ENCODE measurements at regions not wholly inside any gene's neighbourhood (a gene's known extent, or its start where the extent isn't known, plus 50 kb on each side); places are given as distances from the start of the nearest gene placed in this dataset.
"Not testable (repeated sequence)": the region's sequence is repeated elsewhere in the genome, so short reads cannot be mapped to it uniquely, and the experiment has no call there.

DNA sequence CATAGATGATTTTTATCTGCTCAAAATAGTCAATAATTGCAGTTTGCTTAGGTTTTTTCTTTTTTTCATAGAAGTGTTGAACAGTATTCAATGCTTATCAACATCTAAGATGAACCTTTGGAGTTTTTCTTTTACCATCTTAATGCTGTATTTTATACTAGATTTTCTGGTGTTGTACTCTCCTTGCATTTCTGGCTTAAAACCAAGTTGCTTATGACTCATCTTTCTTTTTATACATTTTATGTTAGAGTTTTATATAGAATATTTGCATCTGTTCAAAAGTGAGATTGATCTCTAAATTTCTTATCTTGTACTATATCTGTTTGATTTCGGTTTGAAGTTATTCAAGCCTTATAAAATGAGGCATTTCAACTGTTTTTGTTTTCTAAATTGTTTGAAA lies 232.5 kb downstream of the RFPL4B start:
- no peak for DNase-seq (ENCODE audit: low read depth in 2 of 2)

DNA sequence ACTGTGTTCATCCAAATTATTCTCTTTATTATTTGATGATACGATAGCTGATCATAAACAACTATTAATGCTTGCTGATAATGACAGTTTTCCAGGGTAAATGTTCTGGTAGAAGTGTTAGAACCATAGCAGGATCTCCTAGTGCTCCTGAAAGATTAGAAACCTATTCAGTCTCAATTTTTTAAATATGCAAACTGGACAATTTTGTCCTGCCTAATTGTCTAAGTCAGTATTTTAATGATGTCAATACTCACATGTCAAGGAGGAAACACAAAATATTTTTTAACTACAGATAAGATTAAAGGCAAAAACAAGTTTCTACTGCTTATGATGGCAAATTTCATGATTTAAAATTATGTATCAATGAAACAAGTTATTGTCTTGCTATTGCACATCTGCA lies 233.9 kb downstream of the RFPL4B start:
- no peak for DNase-seq (ENCODE audit: low read depth in 2 of 2)

DNA sequence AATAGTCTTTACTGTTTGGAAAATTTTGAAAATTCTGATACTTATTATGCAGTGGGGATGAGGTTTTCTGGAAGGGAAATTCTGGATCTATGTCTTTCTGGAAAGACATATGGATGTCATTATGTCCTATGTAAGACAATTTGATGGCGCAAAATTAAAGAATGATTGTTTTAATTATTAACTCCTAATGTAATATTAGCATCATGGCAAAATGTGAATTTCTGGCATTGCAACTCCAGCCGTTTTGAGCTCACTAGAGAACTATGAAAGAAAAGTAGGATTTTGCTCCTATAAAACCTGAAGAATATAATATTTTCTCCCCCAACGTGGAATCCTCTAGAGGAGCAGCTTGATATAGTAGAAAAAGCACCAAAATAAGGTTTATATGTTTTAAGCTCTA lies 243.2 kb downstream of the RFPL4B start:
- DNase-seq (ENCODE audit: low read depth in 2 of 2), result no peak

DNA sequence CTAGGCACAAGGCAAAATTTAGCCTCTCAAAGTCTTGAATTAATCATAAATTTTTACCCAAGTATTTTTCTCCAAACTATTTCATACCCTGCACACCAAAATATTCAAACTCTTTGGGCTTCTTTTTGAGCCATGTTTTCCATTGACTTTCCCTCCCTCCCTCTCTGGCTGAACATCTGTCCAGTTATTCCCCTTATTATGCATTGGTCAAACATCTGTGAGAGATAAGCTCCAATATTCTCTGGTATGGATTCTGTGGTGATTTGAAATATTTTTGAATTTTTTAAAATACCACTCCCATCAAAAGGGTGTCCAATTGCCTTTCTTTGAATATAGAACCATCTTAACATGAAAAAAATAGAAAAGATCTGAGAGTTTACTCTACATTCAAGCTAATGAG lies 244.2 kb downstream of the RFPL4B start:
- no peak for DNase-seq (ENCODE audit: low read depth in 2 of 2)

DNA sequence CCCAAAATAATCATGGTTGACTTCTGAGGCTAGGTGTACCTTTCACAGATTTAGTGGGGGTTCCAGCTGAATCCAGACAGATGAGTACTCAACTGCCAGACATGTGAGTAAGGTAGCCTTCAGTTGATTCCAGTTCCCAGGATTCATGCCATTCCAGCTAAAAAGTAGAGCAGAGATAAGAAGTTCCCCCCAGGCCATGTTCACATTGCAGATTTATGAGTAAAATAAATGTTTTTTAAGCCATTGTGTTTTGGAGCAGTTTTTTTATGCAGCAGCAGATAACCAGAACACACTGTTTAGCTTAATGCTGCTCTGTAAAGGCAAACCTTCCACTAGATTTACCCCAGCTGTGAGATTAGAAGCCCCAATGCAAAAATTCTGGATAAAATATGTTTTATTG lies 245.0 kb downstream of the RFPL4B start:
- DNase-seq (ENCODE audit: low read depth in 2 of 2), result no peak

DNA sequence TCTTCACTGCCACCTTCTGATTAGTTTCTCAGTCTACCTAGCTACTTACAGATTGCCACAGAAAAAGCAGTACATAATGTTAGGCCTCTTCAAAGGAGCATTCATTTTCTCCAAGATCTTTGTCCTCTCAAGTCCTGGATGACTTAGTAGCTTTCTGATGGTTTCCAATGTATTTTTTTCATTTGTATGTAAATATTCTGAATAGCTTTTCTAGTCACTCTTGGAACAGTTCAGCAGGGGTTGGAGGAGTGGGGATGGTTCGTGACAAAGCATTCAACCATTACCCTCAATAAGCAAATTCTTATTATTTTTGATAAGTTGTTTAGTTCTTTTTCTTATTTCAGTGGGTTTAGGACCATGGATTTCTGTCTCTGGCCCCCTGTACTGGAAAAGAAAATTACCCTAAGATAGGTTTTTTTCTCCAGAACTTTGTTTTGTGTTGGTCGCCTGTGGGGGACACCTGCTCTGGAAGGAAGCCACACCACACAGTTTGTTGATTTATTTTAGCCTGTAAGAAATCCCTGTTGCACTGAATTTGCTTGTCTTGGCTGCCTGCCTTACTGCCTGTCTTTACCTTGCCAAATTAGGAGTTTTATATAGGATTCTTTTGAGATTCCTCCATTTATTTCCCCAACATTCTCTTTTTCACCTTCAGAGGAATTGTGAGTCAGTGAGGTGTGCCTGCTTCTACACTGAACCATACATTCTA lies 247.9 kb downstream of the RFPL4B start:
- DNase-seq (ENCODE audit: low read depth in 2 of 2), result no peak

DNA sequence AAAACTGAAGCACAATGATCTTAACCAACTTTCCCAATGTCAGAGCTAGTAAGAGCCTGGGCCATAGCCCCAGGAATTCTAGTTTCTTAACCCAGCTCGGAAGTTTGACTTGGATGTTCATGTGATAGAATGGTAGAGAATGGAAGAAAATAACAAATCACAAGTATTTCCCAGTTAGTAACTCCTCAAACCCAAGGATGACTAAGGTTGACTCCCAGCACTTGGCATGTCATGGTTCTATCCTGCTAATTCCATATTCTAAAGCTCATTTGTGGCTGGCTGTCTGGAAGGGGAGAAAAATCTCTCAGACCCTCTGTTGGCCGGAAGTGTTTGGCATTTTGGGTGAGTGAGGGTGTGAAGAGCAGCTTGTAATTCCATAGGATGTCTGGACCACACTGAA lies 248.7 kb downstream of the RFPL4B start:
- DNase-seq (ENCODE audit: low read depth in 2 of 2), result no peak

DNA sequence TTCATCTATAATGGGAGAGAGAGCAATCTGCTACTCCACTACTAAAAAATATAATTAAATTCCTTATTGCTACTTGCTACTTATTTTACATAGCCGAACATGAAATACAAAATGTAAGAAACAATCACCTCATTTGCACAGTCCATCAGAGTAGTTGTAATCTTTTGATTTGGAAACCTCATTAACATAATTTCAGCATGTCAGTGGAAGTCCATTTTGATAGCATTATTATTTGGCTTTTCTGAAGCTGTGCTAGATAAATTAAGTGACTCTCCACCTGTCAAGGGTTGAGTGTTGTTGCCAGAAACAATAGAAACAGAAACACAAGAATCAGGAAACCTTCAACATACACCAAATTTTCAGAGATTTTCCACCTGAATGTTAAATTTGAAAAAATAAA lies 250.0 kb downstream of the RFPL4B start:
- no peak for DNase-seq (ENCODE audit: low read depth in 2 of 2)

DNA sequence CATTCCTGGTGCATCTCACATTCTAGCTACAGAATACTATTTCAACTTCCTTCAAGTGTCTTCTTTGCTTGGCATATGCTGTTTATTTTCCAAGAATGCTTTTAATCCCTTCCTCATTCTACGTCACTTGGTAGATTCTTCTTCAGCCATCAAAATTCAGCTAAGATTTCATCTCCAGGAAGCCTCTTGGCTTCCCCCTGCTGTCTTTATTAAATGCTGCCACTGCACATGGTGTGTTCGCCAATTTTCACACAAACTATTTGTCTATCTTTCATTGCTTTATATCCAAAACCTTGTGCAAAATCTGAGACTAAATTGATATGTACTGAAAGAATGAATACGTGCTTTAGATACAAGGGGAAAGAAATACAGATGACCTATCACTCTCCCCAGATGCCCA lies 253.0 kb downstream of the RFPL4B start:
- DNase-seq (ENCODE audit: low read depth in 2 of 2), result no peak

DNA sequence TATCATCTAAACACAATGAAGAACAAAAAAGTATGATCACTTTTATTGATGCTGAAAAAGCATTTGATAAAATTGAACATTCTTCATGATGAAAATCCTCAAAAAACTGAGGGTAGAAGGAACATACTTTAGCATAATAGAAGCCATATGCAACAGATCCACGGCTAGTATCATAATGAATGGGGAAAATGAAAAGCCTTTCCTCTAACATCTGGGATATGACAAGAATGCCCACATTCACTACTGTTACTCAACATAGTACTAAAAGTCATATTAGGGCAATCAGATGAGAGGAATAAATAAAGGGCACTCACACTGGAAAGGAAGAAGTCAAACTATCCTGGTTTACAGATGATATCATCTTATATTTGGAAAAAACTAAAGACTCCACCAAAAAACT lies 256.6 kb downstream of the RFPL4B start:
- no peak for DNase-seq (ENCODE audit: low read depth in 2 of 2)

DNA sequence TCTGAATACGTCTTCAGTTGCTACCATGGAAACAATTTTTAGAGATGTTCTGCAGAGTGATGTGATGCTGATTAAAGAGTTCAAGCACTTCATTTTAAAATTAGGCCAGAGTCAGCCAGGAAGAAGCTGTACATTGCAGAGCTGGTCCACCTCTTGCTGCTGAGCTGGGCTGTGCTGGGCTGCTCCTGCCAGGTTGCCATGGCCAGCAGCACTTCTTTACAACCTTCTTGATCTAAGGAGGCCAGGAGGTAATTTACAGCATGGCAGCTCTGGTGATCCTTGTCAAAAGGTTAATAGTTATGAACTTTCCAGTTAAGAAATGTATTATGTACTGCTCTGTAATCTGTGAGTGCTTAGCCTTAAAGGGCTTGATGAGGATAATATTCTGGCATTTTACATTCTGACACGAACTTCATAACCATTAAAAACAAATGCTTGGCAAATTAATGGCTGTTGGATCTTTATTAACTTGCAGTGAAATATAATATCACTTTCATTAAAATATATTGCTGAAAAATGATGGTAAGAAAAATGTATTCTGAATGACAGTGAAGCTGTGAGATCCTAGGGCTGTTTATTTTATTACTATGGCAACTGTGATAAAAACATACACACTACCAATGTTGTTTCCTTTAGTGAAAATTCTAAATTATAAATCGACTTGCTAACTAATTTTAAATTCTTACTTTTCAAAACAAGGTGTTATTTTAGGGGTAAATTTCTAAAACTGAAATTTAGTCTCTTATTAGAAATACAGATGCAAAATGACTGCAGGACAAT lies 259.7 kb downstream of the RFPL4B start:
- DNase-seq (ENCODE audit: low read depth in 2 of 2), result no peak

DNA sequence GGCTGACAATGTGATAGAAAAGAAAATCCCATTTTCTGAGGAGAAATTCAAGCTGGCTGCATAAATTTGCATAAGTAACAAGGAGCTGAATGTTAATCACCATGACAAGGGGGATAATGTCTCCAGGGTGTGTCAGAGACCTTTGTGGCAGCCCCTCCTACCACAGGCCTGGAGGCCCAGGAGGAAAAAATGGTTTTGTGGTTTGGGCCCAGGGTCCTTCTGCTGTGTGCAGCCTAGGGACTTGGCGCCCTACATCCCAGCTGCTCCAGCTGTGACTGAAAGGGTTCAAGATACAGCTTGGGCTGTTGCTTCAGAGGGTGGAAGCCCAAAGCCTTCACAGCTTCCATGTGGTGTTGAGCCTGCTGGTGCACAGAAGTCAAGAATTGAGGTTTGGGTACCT lies 261.8 kb downstream of the RFPL4B start:
- not testable (repeated sequence) for DNase-seq (ENCODE audit: low read depth in 2 of 2)

DNA sequence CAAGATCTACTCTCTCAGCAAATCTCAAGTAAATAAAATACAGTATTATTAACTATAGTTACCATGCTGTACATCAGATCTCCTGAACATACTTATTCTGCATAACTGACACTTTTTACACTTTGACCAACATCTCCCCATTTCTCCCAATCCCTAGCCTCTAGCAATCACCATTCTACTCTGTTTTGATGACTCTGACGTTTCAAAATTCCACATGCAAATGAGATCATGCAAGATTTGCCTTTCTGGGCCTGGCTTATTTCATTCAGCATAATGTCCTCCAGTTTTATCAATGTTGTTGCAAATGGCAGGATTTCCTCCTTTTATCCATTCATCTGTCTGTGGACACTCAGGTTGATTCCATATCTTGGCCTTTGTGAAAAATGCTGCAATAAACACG lies 266.3 kb downstream of the RFPL4B start:
- no peak for DNase-seq (ENCODE audit: low read depth in 2 of 2)

DNA sequence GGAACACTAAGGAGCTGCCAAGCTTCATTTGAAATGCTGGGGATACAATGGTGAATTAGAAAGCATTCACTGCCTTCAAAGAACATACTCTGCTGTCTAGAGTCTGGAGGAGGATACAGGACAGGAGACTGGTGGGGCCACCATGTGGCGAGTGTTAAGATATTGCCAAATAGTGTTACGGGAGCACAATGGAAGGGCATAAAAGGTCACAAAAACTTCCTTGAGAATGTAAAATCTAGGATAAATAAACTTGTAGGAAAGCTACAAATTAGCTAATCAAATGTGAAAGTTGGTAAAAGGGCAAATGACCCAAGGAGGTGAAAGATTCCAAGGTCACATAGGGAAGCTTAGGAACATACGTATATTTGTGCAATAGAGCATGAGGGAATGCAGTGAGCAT lies 271.7 kb downstream of the RFPL4B start:
- DNase-seq (ENCODE audit: low read depth in 2 of 2), result no peak

DNA sequence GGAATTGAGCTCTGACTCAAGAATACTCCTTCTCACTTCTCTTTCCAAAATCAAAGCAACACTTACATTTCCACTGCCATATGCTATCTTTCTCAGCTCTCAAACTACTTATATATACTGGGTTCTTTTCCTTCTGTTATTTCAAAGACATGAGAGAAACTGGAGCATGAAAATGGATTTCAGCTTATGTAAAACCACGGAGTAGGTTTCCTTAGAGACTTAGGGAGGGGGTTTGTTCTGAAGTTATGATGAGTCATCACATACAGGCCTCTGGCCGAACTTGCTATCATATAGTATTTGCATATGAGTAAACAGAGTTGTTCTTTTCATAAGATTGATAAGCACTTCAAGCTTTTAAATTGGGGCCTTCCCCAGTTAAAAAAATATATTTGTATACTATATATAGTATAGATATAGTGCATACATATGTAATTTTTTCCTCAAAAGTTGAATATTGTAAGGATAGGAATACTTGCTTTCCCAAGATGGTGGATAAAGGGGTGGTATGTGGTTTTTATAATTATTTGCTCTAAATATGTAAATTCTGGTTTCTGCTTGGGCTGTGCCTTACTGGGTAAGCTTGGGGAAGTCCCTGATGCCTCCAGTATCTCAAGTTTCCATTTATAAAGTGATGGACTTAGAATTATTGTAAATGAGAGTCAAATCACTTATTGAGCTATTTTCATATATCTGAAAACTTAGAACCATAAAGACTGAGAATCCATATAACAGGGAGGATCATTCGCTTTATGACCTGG lies 273.9 kb downstream of the RFPL4B start:
- no peak for DNase-seq (ENCODE audit: low read depth in 2 of 2)

DNA sequence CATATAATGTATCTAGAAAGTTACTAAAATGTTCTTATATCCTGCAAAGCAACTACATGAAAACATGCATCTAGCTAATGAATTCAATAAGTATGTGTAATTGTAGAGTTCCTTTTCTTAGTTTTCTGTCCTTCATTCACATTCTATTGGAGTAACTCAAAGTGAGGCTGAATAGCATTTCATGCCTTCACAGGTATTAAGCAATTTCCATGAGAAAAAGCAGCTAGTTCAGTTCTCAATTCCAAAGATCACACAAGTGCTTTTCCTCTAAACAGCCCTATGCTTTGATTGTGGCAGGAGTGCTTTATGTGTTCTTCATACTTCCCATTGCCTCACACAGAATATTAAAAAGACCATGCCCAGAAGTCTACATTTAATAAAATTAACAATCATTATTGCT lies 274.9 kb downstream of the RFPL4B start:
- no peak for DNase-seq (ENCODE audit: low read depth in 2 of 2)

DNA sequence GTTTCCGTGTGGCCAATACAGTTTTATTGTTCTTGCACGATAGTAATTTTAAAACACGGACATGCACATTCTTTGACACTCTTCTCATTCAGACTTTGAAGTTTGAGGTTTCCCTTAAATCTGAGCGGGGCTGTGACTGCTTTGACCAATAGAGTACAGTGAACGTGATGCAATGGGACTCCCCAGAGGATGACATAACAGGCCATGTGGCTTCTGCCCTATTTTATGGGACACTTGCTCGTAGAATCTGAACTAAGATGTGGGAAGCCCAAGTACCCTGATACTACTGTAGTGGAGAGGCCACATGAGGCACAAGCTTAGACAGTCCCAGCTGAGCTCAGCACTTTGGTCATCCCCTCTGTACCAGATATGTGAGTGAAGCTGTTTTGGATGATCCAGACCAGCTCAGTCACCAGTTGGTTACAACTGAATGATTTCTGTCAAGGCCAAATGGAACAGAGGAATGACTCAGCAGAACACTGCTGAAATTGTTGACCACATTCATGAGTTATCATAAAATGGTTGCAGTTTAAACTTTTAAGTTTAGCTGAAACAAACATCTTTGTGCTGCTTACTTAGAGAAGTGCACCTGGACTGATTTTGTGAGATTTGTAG lies 279.4 kb downstream of the RFPL4B start:
- no peak for DNase-seq (ENCODE audit: low read depth in 2 of 2)

DNA sequence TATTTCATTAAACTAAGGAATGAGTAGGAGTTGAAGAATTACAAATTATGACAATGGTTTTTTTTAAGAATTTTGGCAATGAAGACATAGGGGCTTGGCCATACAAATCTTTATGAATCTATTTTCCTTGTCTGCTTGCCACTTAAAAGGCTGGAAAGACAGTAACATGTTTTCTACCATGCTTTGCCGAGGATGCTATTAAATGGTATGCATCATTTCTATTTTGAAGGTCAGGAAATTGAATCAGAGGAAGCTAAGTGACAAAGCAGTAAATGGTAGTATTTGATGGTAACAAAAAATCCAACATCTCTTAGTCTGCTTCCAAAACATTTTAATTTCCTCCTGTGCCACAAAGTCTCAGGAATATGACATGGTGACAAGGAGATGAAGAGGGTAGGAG lies 287.2 kb downstream of the RFPL4B start:
- DNase-seq (ENCODE audit: low read depth in 2 of 2), result no peak

DNA sequence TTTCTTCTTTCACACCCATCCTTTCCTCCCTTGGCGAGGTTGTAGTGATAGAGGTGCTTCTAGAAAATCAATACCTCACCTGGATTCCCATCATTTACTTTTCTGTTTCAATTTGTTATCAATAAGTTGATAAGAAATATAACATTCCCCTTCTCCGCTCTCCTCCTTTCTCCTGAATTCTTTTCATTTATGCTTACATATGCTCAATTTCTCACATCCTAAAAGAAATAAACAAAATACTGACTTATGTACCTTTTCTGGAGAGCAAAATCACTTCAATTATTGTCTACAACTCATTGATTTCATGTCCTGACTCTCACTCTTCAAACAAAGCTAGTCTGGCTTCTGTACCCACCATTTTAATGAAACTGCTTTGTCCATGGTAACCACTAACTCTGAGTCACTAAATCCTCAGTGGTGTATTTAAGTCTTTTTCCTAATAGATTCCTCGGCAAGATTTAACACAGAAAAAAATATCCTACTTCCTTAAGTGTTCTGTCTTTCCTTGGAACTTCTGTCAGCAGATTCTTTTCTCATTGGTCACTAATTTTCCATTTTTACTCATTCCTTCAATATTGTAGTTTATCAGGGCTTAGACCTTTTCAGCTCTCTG lies 289.6 kb downstream of the RFPL4B start:
- no peak for DNase-seq (ENCODE audit: low read depth in 2 of 2)

DNA sequence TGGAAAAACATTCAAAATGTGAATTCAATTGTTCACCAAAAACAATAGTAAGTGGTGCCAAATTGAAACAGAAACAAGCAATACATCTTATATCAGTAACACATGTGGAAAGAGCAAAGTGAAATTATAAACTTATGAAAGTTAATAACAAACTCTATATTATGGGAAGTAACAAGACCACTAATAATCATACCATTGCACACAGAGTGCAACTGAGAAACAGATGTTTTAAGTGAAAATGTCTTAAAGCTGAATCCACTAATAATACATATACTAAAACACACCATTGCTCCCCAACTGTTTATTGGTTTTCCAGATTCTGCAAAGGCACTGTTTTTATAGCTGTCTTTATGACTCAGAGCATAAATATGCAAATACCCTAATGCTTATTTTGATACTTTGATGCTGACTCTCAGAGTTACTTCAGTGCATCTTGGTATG lies 292.3 kb downstream of the RFPL4B start:
- DNase-seq (ENCODE audit: low read depth in 2 of 2), result no peak

DNA sequence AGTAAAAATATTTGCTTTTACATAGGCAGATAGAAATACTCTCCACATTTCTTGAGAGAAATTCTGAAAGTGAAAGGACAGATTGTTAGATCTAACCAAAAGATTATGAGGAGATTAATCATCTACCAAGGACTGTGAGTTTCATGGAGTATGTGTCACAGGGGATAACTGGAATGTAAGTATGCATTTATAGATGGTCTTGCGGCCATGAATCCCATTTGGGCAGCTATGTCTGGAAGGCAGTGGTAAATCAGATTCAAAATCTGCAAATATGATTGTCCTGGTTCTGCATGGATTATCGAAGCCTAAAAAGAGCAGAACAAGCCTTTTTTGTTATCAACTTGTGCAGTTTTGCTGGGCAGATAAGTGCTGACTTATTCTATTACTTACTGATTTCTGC lies 293.8 kb downstream of the RFPL4B start:
- DNase-seq (ENCODE audit: low read depth in 2 of 2), result no peak

DNA sequence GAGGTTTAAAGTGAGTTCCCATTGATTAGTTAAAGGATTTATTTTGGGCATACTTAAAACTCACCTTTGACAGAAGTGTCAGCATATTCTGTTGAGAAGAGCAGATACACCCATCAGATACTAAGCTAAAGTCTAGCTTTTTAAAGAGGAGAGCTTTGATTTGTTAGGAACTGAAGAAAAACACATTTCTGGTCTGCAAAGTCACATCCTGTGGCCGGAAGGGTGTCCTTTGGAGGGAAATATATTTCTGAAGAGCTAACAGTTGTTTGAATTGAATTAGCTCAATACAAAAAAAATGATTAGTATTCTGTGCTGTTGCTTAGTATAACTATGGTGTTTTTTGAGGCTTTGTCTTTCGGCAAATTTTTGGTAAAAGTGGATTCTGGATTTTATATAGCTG lies 302.7 kb downstream of the RFPL4B start:
- no peak for DNase-seq (ENCODE audit: low read depth in 2 of 2)
